Thyroid gland (tissue), 4 donors: ENCODE measurements at regions not wholly inside any gene's neighbourhood (a gene's known extent, or its start where the extent isn't known, plus 50 kb on each side); places are given as distances from the start of the nearest gene placed in this dataset.

Source experiments
- DNase-seq, 2 donors: peaks; one replicate each; pipeline ENCODE4 v3.0.0-alpha.2; 2019
- H3K27ac ChIP-seq, 3 donors: fragments of 200-600 bp; sonication (generic); 1 replicate in 2 of 3; 2 replicates in 1 of 3; pipeline ENCODE4 v1.5.1; 2016 to 2019; ENCODE audit warnings: mild to moderate bottlenecking in 1 of 3, moderate library complexity in 1 of 3
- H3K27me3 ChIP-seq: fragments of 200-600 bp; sonication (generic); one replicate; pipeline ENCODE4 v1.5.1; 2019
- H3K36me3 ChIP-seq, 2 donors: fragments of 200-600 bp; sonication (generic); one replicate each; pipeline ENCODE4 v1.5.1; 2016 to 2019
- H3K4me1 ChIP-seq, 2 donors: fragments of 200-600 bp; sonication (generic); one replicate each; pipeline ENCODE4 v1.5.1; 2017 to 2019
- H3K4me3 ChIP-seq, 3 donors: fragments of 200-600 bp; sonication (generic); replicated peaks in 1 of 3; 1 replicate in 2 of 3; 2 replicates in 1 of 3; pipeline ENCODE4 v1.5.1; 2016; ENCODE audit warnings: mild to moderate bottlenecking in 1 of 3
- H3K9me3 ChIP-seq: fragments of 200-600 bp; sonication (generic); one replicate; pipeline ENCODE4 v1.5.1; 2017
- CTCF ChIP-seq, 6 experiments: fragments of 200-600 bp in 3 of 6; fragments of 450-650 bp in 3 of 6; sonication (generic) in 3 of 6; IDR thresholded peaks; one replicate each; pipeline ENCODE4 v1.5.1; 2016 to 2019; ENCODE audit warnings: antibody characterized with exemption in 6 of 6, mild to moderate bottlenecking in 2 of 6, inconsistent platforms in 1 of 6, moderate library complexity in 1 of 6
- POLR2A ChIP-seq, 2 donors: fragments of 450-650 bp; IDR thresholded peaks; one replicate each; pipeline ENCODE4 v1.6.1; 2017; ENCODE audit warnings: antibody characterized with exemption in 2 of 2, mild to moderate bottlenecking in 2 of 2, moderate library complexity in 1 of 2
- WGBS, 2 donors: methylation state at CpG; one replicate each; pipeline ENCODE4 v1.1.5; 2017; 5-methylcytosine and 5-hydroxymethylcytosine counted together
- intact Hi-C: fragments of 100-400 bp; cut with DNase I; formaldehyde crosslinking; loops from one replicate; pipeline ENCODE4 v1.15.1; 2023

- no peaks in the 10 kb centered on the region for H3K4me1 ChIP-seq
- no peak for TF ChIP-seq CTCF (IDR thresholded peaks at IDR 0.05)
- no peak for TF ChIP-seq POLR2A (IDR thresholded peaks at IDR 0.05)
- no peaks in the 10 kb centered on the region for H3K27me3 ChIP-seq
- WGBS, 2 donors: 91 to 95% methylated on average over 4 of the region's 4 CpGs
- H3K4me3 ChIP-seq: no peak overlapping the region
- DNase-seq: no peak
- intact Hi-C loops: no loop called here
- H3K9me3 ChIP-seq: no peaks in the 10 kb centered on the region
- no peak overlapping the region for H3K27ac ChIP-seq
- no peaks in the 10 kb centered on the region for H3K36me3 ChIP-seq
Observed at GRCh38 chr3:152030320-152030719, 156.9 kb downstream of the SUCNR1 start.

GRCh38 chr3:152031321-152031720 lies 157.9 kb downstream of the SUCNR1 start:
- Histone ChIP-seq H3K4me3 (no peak overlapping the region), H3K4me1 (no peaks in the 10 kb centered on the region), H3K9me3 (no peaks in the 10 kb centered on the region), H3K36me3 (no peaks in the 10 kb centered on the region), H3K27ac (no peak overlapping the region), H3K27me3 (no peaks in the 10 kb centered on the region)
- WGBS, 2 donors: 91 to 95% methylated on average over 3 of the region's 3 CpGs
- intact Hi-C loops: no loop called here
- TF ChIP-seq CTCF (IDR thresholded peaks at IDR 0.05): no peak
- no peak for TF ChIP-seq POLR2A (IDR thresholded peaks at IDR 0.05)
- DNase-seq: no peak

GRCh38 chr3:152037297-152037696 lies 163.9 kb downstream of the SUCNR1 start:
- Histone ChIP-seq H3K27ac (no peak overlapping the region), H3K36me3 (no peaks in the 10 kb centered on the region), H3K27me3 (no peaks in the 10 kb centered on the region), H3K4me1 (no peaks in the 10 kb centered on the region), H3K4me3 (no peak overlapping the region), H3K9me3 (no peaks in the 10 kb centered on the region)
- no peak for TF ChIP-seq POLR2A (IDR thresholded peaks at IDR 0.05)
- no peak for TF ChIP-seq CTCF (IDR thresholded peaks at IDR 0.05)
- intact Hi-C loops: no loop called here
- WGBS, 2 donors: 76 to 86% methylated on average over 2 of the region's 2 CpGs
- no peak for DNase-seq

GRCh38 chr3:152037953-152038352 lies 164.5 kb downstream of the SUCNR1 start:
- no peaks in the 10 kb centered on the region for H3K9me3 ChIP-seq
- H3K36me3 ChIP-seq: no peaks in the 10 kb centered on the region
- no peaks in the 10 kb centered on the region for H3K27me3 ChIP-seq
- intact Hi-C loops: no loop called here
- no peak for DNase-seq
- no peaks in the 10 kb centered on the region for H3K4me1 ChIP-seq
- H3K4me3 ChIP-seq: no peak overlapping the region
- no peak overlapping the region for H3K27ac ChIP-seq
- TF ChIP-seq CTCF (IDR thresholded peaks at IDR 0.05) (no peak), POLR2A (IDR thresholded peaks at IDR 0.05) (no peak)

- Histone ChIP-seq H3K9me3 (no peaks in the 10 kb centered on the region), H3K27me3 (no peaks in the 10 kb centered on the region), H3K4me3 (no peak overlapping the region), H3K36me3 (no peaks in the 10 kb centered on the region), H3K27ac (no peak overlapping the region), H3K4me1 (no peaks in the 10 kb centered on the region)
- TF ChIP-seq POLR2A (IDR thresholded peaks at IDR 0.05) (no peak), CTCF (IDR thresholded peaks at IDR 0.05) (no peak)
- WGBS, 2 donors: 93 to 95% methylated on average over 1 of the region's 1 CpG
- DNase-seq: no peak
- intact Hi-C loops: no loop called here
Observed at GRCh38 chr3:152038490-152038889, 165.0 kb downstream of the SUCNR1 start.
